Endothelial cell of umbilical vein (primary cell): ENCODE measurements at regions not wholly inside any gene's neighbourhood (a gene's known extent, or its start where the extent isn't known, plus 50 kb on each side); places are given as distances from the start of the nearest gene placed in this dataset.

ENCODE experiments used
- BruUV-seq: library from RNA; stranded (reverse); fragments of 400-500 nt; replicated peaks from 2 replicates; lab custom pipeline; 2021; lab: Mats Ljungman, UMichigan
- CTCF ChIA-PET: fragments of 300-600, 350-600 bp; sonication (Branson Sonifier 250); formaldehyde crosslinking; loops from one replicate; lab custom pipeline; 2021; ENCODE audit warnings: antibody characterized with exemption, inconsistent platforms; lab: Charles Lee
- POLR2A ChIA-PET: fragments of 300-600, 350-600 bp; sonication (Branson Sonifier 250); formaldehyde crosslinking; loops from one replicate; lab custom pipeline; 2021; ENCODE audit warnings: antibody characterized with exemption, inconsistent platforms; lab: Charles Lee
- DNase-seq: peaks from one replicate; pipeline ENCODE4 v3.0.0-alpha.2; 2011; ENCODE audit warnings: low read depth, low spot score
- FAIRE-seq: peaks from 2 replicates; lab custom pipeline; 2011; peaks lifted over from hg19 to GRCh38; lab: Jason Lieb, UNC
- H2AFZ ChIP-seq: 2 replicates; pipeline ENCODE4 v1.6.0; 2012; ENCODE audit warnings: low read depth, low read length, control low read depth, inconsistent platforms
- H3K27ac ChIP-seq: 2 replicates; pipeline ENCODE4 v1.5.1; 2011; ENCODE audit warnings: low read depth, mild to moderate bottlenecking, control low read depth, low read length, moderate library complexity; ENCODE audit not compliant: insufficient read depth
- H3K27me3 ChIP-seq, 2 experiments: 2 replicates each; pipeline versions ENCODE4 v1.6.0 to v1.6.1; 2011; ENCODE audit warnings: low read length in 2 of 2, mixed read lengths in 1 of 2; ENCODE audit not compliant: control insufficient read depth in 2 of 2, insufficient read depth in 2 of 2
- H3K36me3 ChIP-seq, 2 experiments: 2 replicates in 1 of 2; 3 replicates in 1 of 2; pipeline ENCODE4 v1.5.1; 2011; ENCODE audit warnings: low read length in 2 of 2, mild to moderate bottlenecking in 1 of 2, moderate library complexity in 1 of 2; ENCODE audit not compliant: control insufficient read depth in 2 of 2, insufficient read depth in 2 of 2; ENCODE audit errors: extremely low read depth in 1 of 2
- H3K4me1 ChIP-seq: 3 replicates; pipeline ENCODE4 v1.5.1; 2011; ENCODE audit warnings: mild to moderate bottlenecking, low read length; ENCODE audit not compliant: control insufficient read depth, insufficient read depth; ENCODE audit errors: extremely low read depth
- H3K4me2 ChIP-seq: 2 replicates; pipeline ENCODE4 v1.6.1; 2011; ENCODE audit warnings: low read length, control low read depth, mixed read lengths; ENCODE audit not compliant: insufficient read depth
- H3K4me3 ChIP-seq, 3 experiments: fragments of 200-600 bp in 1 of 3; sonication (generic), shearing (Covaris generic) in 1 of 3; replicated peaks in 1 of 3; 2 replicates each; pipeline ENCODE4 v1.5.1; 2011 to 2016; ENCODE audit warnings: control low read depth in 3 of 3, low read length in 3 of 3, mild to moderate bottlenecking in 2 of 3, inconsistent platforms in 1 of 3, low read depth in 1 of 3, moderate library complexity in 1 of 3; ENCODE audit not compliant: insufficient read depth in 1 of 3
- H3K79me2 ChIP-seq: 2 replicates; pipeline ENCODE4 v1.6.0; 2012; ENCODE audit warnings: low read length, inconsistent platforms; ENCODE audit not compliant: control insufficient read depth, insufficient read depth
- H3K9ac ChIP-seq: replicated peaks from 2 replicates; pipeline ENCODE3; 2011; ENCODE audit warnings: low read length, control low read depth; ENCODE audit not compliant: insufficient read depth; ENCODE audit errors: extremely low read depth
- H3K9me1 ChIP-seq: replicated peaks from 3 replicates; pipeline ENCODE4 v1.6.0; 2011; ENCODE audit warnings: mild to moderate bottlenecking, low read length; ENCODE audit not compliant: control insufficient read depth, insufficient read depth; ENCODE audit errors: extremely low read depth
- H3K9me3 ChIP-seq: replicated peaks from 2 replicates; pipeline ENCODE4 v1.5.1; 2012; ENCODE audit warnings: low read length, inconsistent platforms; ENCODE audit not compliant: control insufficient read depth, insufficient read depth
- H4K20me1 ChIP-seq: replicated peaks from 2 replicates; pipeline ENCODE3; 2011; ENCODE audit warnings: mild to moderate bottlenecking, low read length; ENCODE audit not compliant: control insufficient read depth, insufficient read depth; ENCODE audit errors: extremely low read depth
- EZH2 ChIP-seq: IDR thresholded peaks from 2 replicates; pipeline ENCODE4 v1.6.1; 2012; ENCODE audit warnings: borderline replicate concordance, low read depth, mild to moderate bottlenecking, moderate library complexity, low read length, inconsistent platforms; ENCODE audit not compliant: severe bottlenecking
- FOS ChIP-seq: IDR thresholded peaks from 2 replicates; pipeline ENCODE4 v1.6.1; 2011; ENCODE audit warnings: mild to moderate bottlenecking, low read length, moderate library complexity, borderline replicate concordance; ENCODE audit not compliant: insufficient read depth
- POLR2A ChIP-seq: IDR thresholded peaks from 2 replicates; pipeline ENCODE4 v1.6.1; 2012; ENCODE audit warnings: low read depth, mild to moderate bottlenecking, control low read depth, low read length
- POLR2AphosphoS5 ChIP-seq: IDR thresholded peaks from 2 replicates; pipeline ENCODE4 v1.6.1; 2012; ENCODE audit warnings: low read depth, mild to moderate bottlenecking, control low read depth, low read length, moderate library complexity; ENCODE audit not compliant: insufficient read depth
- dilution Hi-C: fragments of 300-500 bp; cut with MboI; formaldehyde crosslinking; loops from one replicate; pipeline ENCODE4 v1.15.0; 2019; ENCODE audit warnings: low sequenced_read_pairs; ENCODE audit not compliant: extremely low pct_ligation_motif_present
- intact Hi-C: fragments of 100-400 bp; cut with micrococcal nuclease; formaldehyde crosslinking; loops from one replicate; pipeline ENCODE4 v1.10.0; 2022
- TF ChIP-seq, protein P1 (sequence below): IDR thresholded peaks from 2 replicates; pipeline ENCODE4 v1.6.1; 2011; ENCODE audit not compliant: insufficient read depth, insufficient read length
- TF ChIP-seq, protein P2 (sequence below), 2 donors: IDR thresholded peaks; 1 replicate in 1 of 2; 2 replicates in 1 of 2; pipeline ENCODE4 v1.5.1; 2011; ENCODE audit warnings: low read length in 2 of 2, mild to moderate bottlenecking in 2 of 2, moderate library complexity in 2 of 2, control low read depth in 1 of 2, inconsistent platforms in 1 of 2, low read depth in 1 of 2; ENCODE audit not compliant: insufficient read depth in 1 of 2; ENCODE audit errors: extremely low read depth in 1 of 2

DNA sequence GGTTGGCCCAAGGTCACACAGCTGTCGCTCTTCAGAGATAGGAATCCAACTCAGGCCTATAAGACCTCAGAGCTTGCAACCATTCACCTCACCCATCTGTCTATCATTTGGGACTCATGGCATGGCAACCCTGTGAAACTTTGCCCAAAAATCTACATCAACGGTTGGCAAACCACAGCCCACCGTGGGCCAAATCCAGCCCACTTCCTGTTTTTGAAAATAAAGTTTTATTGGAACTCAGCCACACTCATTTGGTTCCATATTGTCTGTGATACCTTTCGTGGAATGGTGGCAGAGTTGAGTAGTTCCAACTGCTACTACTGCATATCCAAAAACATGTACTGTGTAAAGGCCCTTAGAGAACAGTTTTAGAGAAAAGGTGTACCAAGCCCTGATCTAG lies 307.8 kb downstream of the MN1 start:
- Histone ChIP-seq H3K27me3 (no peaks in the 10 kb centered on the region), H3K9ac (no peak overlapping the region), H3K79me2 (no peaks in the 10 kb centered on the region), H3K4me1 (peaks cover 7% of the 10 kb centered on the region), H4K20me1 (no peaks in the 10 kb centered on the region), H3K27ac (no peak overlapping the region), H2AFZ (no peak overlapping the region), H3K9me3 (no peaks in the 10 kb centered on the region), H3K4me3 (no peak overlapping the region), H3K4me2 (no peak overlapping the region), H3K36me3 (no peaks in the 10 kb centered on the region), H3K9me1 (no peaks in the 10 kb centered on the region)
- ChIA-PET CTCF (no interaction called here), POLR2A (interaction anchor here (0.5 kb wide), 1 partner anchor 349 kb away, joined by 5 read pairs; no protein-coding TSS in a partner anchor)
- BruUV-seq: no TSS peak
- FAIRE-seq (no peak), DNase-seq (no peak)
- intact Hi-C loops (no loop called here), dilution Hi-C loops (no loop called here)
- TF ChIP-seq, protein P1, sequence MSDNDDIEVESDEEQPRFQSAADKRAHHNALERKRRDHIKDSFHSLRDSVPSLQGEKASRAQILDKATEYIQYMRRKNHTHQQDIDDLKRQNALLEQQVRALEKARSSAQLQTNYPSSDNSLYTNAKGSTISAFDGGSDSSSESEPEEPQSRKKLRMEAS: no peak
- TF ChIP-seq FOS: no peak
- no peak for TF ChIP-seq EZH2

DNA sequence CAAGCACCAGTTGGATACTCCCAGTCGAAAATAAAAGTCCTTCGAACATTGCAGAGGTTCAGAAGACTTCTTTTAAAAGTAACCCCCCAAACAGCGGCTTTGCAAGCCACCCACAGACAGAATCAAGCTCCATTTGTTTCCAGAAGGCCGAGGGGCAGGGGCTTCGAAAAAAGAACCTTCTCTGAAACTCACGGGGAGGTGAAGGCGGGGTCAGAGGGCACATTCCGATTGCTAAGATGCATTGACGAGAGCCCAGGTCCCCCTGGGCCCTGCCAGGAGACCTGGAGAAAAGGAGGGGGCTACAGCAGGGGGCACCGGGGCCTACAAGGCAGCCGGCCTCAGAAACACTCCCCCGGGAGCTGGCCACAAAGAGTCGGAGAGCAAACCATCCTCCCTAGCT lies 306.8 kb downstream of the MN1 start:
- intact Hi-C loops: no loop called here
- no peaks in the 10 kb centered on the region for H3K9me1 ChIP-seq
- BruUV-seq: no TSS peak
- FAIRE-seq: no peak
- DNase-seq: no peak
- H3K36me3 ChIP-seq: no peaks in the 10 kb centered on the region
- TF ChIP-seq POLR2A: no peak
- TF ChIP-seq FOS: no peak
- TF ChIP-seq, protein P2, sequence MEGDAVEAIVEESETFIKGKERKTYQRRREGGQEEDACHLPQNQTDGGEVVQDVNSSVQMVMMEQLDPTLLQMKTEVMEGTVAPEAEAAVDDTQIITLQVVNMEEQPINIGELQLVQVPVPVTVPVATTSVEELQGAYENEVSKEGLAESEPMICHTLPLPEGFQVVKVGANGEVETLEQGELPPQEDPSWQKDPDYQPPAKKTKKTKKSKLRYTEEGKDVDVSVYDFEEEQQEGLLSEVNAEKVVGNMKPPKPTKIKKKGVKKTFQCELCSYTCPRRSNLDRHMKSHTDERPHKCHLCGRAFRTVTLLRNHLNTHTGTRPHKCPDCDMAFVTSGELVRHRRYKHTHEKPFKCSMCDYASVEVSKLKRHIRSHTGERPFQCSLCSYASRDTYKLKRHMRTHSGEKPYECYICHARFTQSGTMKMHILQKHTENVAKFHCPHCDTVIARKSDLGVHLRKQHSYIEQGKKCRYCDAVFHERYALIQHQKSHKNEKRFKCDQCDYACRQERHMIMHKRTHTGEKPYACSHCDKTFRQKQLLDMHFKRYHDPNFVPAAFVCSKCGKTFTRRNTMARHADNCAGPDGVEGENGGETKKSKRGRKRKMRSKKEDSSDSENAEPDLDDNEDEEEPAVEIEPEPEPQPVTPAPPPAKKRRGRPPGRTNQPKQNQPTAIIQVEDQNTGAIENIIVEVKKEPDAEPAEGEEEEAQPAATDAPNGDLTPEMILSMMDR (IDR thresholded peaks at IDR 0.05; ENCODE audit: extremely low read depth in 1 of 2, insufficient read depth in 1 of 2, low read depth in 1 of 2, low read length in 2 of 2): no peak
- TF ChIP-seq EZH2: no peak
- no peak for TF ChIP-seq POLR2AphosphoS5
- ChIA-PET POLR2A (no interaction called here), CTCF (no interaction called here)
- no peak overlapping the region for H3K4me2 ChIP-seq
- H3K79me2 ChIP-seq: no peaks in the 10 kb centered on the region
- H3K9me3 ChIP-seq: no peaks in the 10 kb centered on the region
- dilution Hi-C loops: no loop called here
- no peaks in the 10 kb centered on the region for H3K27me3 ChIP-seq
- no peak overlapping the region for H3K4me3 ChIP-seq
- no peaks in the 10 kb centered on the region for H3K4me1 ChIP-seq
- no peak overlapping the region for H3K27ac ChIP-seq
- no peak overlapping the region for H2AFZ ChIP-seq
- no peaks in the 10 kb centered on the region for H4K20me1 ChIP-seq
- H3K9ac ChIP-seq: no peak overlapping the region
